GM19324 (cell line): ENCODE measurements at regions not wholly inside any gene's neighbourhood (a gene's known extent, or its start where the extent isn't known, plus 50 kb on each side); places are given as distances from the start of the nearest gene placed in this dataset.
A peak's percentile ranks its signal among the peaks of the same experiment; 100 is the strongest.

Experiments
- ATAC-seq: cut with Tn5 transposase; IDR thresholded peaks from one replicate; pipeline ENCODE4 v1.9.1; 2021; ENCODE audit warnings: mild to moderate bottlenecking, moderate library complexity; ENCODE audit not compliant: unreplicated experiment, low FRiP score

GRCh38 chr1:83689921-83690868, 308.7 kb downstream of the TTLL7 start:
- ATAC-seq = no peak

GRCh38 chr1:83682132-83682531, 316.8 kb downstream of the TTLL7 start:
- no peak for ATAC-seq

DNA sequence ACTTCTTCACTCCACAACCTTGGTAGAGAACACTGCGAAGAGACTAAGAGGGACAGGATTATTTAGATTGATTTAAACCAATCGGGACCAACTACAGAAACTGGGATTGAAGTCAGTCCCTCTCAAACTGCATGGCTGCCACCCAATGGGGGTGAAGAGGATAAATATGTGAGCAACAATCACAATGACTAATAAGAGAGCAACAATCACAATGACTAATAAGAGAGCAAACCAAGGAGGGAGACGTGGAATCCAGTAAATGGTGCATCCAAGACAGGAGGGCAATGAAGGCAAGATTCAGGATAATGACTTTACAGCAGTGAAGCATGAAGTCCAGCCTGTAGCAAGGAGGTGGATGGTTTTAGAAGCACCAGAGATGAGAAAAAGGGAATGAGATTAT, 322.8 kb downstream of the TTLL7 start:
- ATAC-seq = no peak

- ATAC-seq = no peak
Observed at GRCh38 chr1:83673312-83673711, 325.6 kb downstream of the TTLL7 start.

DNA sequence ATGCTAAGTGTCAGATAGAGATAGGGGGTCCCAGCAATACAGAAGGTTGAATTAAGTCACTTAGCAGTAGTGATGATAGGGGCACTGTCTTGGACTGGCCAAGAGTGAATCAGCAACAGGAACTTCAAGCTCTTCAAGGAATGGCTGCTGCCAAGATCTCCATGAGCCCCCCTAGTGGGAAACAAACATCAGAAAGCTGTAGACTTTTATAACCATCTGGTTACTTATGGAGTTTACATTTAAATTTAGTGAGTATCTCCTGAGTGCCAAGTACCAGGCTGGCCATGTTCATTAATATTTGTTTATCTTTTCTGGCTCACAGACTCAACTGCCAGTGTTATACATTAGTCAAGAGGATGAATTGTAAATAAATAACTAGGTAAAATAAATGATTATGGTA, 327.3 kb downstream of the TTLL7 start:
- no peak for ATAC-seq

DNA sequence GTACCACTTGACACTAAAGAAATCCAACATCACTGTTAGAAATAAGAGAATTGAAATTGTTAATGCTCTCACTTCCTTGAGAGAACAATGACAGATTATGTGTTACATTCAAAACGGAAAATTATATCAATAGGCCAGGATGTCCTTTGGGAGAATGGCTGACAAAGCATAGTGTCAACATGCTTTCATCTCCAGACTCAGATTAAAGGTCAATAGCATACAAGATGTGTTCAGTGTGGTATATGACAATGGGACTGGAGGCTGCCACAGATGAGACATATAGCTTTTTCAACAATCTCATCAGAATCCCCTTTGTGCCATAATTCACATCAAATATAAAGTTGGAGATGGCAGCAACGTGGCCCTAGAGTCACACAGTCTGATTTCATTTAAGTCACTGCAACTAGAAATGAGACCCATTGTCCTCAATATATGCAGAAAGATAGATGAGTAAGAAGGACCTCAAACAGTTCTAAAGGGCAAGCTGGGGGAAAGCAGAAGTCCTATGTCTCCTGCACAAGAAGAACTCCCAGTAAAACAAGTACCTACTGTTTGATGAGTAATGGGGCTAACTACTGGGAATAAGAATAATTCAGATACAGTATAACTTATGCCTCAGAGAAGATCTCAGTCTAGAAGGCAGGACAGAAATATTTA, 327.9 kb downstream of the TTLL7 start:
- no peak for ATAC-seq

GRCh38 chr1:83641796-83642443, 357.0 kb downstream of the TTLL7 start:
- no peak for ATAC-seq

GRCh38 chr1:83641206-83641658, 357.7 kb downstream of the TTLL7 start:
- no peak for ATAC-seq

DNA sequence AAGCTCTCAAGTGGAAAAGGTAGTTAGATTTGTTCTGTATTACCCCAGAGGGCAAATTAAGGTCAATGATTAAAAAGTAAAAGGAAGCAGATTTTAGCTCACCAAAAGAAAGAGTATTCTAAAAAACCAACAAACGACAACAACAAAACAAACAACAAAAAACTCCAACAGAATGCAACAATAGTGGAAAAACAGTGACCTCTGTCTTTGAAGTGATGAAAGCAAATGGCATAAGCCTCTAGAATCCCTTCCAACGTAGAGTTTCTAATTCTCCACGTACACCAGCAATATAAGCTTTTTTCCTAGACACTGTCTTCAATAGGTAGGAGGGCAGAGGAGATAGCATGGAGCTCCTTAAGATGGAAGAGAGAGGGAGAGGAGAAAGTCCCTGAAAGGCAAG, 359.1 kb downstream of the TTLL7 start:
- ATAC-seq = no peak

DNA sequence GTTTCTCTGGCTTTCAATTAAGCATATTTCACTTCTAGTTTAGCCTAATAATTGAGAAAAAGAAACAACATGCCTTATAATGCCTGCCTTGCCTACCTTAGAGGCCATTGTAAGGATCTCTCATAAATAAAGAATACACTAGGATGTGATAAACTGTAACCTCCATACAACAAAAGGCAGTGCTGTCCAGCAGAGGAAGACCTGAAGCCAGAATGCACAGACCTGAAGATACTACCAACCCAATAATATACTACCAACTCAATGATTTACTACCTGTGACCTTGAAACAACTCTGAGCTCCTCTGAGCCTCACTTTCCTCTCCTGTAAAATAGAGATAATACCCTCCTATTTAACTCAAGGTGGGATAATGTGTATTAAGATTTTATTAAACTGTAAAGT, 361.3 kb downstream of the TTLL7 start:
- ATAC-seq = no peak

DNA sequence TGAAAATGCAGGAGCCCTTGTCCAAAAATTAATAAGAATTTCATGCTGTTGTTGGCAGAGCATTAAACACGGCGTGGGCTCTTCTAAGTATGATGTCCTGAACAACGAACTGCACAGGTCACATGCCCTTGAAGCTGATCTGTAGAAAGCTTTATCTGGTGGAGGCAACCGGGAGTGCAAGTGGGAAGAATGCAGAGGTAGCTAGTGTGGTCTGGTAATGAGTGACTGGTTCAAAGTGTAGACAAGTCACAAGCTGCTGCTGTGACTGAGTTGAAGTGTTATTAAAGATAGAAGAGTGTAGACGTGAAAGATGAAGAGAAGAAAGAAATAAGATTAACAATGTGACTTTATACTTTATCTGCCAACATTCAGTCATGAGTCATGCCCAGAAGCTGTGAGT, 361.9 kb downstream of the TTLL7 start:
- no peak for ATAC-seq

DNA sequence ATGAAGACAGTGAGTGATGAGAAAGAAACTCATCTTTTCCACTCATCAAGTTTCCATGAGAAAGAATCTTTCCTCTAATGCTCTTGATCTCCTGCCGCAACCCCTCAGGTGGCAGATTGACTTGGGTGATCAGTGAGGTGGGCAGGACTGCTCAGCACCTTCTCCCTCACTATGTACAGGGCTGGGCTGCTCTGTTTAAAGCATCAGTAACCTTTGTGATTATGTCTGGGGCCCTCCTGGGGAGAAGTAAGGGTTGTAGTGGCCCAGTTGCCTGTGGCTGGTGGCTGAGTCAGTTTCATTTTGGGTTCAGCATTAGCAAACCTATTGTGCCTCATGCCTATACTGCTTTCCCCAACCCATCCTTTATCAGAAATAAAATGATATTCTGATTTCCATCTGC, 366.0 kb downstream of the TTLL7 start:
- ATAC-seq = no peak

GRCh38 chr1:83631851-83632250, 367.1 kb downstream of the TTLL7 start:
- no peak for ATAC-seq

GRCh38 chr1:83627045-83627444, 371.9 kb downstream of the TTLL7 start:
- ATAC-seq = no peak

DNA sequence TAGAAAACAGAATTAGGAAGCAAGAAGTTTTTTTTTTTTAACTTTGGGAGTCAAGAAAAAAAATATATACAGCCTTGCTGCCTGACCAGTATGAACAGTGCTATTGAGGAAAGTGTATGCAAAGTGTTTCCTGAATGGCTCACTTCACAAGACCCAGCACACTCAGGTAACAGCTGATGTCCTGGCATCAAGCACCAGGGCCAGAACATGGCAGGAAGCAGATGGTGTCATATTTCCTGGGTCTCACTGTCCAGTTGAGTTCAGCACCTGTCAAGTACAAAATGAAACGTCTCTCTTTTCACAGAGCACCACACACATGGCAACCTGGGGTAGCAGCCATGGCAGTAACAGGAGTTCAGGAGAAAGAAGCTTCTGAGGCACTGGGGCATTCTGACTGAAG, 372.3 kb downstream of the TTLL7 start:
- peak; percentile 83 for ATAC-seq

DNA sequence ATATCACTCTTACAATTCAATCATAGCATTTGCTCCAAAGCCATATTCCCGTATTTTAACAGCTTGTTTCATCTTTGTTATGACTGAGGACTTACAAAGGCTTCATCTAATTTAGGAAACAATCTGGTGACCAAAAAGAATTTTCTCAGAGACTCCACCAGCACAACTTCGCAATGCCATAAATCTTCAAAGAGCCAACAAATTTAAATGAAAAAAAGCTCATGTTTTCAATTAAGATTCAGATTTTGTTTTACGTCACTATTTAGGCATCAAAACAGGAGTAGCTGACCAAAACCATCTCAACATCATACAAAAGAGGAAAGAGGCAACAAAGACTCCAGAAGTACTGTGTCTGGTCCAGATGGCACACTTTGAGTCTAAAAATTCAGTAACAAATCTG, 373.3 kb downstream of the TTLL7 start:
- ATAC-seq = no peak

- no peak for ATAC-seq
Observed at GRCh38 chr1:83620016-83620415, 378.9 kb downstream of the TTLL7 start.

- no peak for ATAC-seq
Observed at GRCh38 chr1:83619170-83619896, 379.6 kb downstream of the TTLL7 start.

GRCh38 chr1:83617883-83618282, 381.0 kb downstream of the TTLL7 start:
- no peak for ATAC-seq

GRCh38 chr1:83615370-83615769, 383.6 kb downstream of the TTLL7 start:
- no peak for ATAC-seq
